Epithelial cell of prostate (primary cell): ENCODE measurements at regions not wholly inside any gene's neighbourhood (a gene's known extent, or its start where the extent isn't known, plus 50 kb on each side); places are given as distances from the start of the nearest gene placed in this dataset.
"Not testable (repeated sequence)": the region's sequence is repeated elsewhere in the genome, so short reads cannot be mapped to it uniquely, and the experiment has no call there.

ENCODE experiments used
- DNase-seq: peaks from one replicate; pipeline ENCODE4 v3.0.0-alpha.2; 2011; ENCODE audit warnings: low read depth, low spot score
- H3K27ac ChIP-seq: fragments of 450-650 bp; 2 replicates; pipeline ENCODE4 v1.5.1; 2017; ENCODE audit warnings: mild to moderate bottlenecking

GRCh38 chr13:85548845-85549244 is 250.4 kb downstream of the SLITRK6 start:
- H3K27ac ChIP-seq, DNase-seq: not testable (repeated sequence)

DNA sequence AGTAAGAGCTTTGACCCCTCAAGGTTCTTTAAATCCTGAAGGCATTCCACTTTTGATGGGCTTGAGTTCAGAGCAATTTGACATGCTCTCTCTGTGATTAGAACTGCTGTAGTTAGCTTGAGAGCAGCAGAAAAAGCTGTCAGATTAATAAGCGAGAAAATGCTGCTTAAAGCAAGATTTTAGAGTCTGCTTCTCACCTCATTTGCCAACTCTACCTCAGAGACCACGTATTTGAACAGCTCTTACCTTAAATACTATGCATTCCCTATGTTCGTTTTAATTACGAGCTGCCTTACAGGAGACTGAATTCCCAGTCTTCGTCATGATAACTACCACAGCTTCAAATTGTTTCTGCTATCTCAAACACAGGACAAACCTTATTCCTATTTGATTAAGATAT is 253.4 kb downstream of the SLITRK6 start:
- no peak for DNase-seq

GRCh38 chr13:85544756-85545155 is 254.5 kb downstream of the SLITRK6 start:
- no peak for DNase-seq

More for the DNA sequence above, 253.4 kb downstream of the SLITRK6 start:
- no peak overlapping the region for H3K27ac ChIP-seq

GRCh38 chr13:85543144-85543543 is 256.1 kb downstream of the SLITRK6 start:
- DNase-seq, result peak; percentile 24
- no peak overlapping the region for H3K27ac ChIP-seq

More at GRCh38 chr13:85544756-85545155, 254.5 kb downstream of the SLITRK6 start:
- H3K27ac ChIP-seq, result no peak overlapping the region

DNA sequence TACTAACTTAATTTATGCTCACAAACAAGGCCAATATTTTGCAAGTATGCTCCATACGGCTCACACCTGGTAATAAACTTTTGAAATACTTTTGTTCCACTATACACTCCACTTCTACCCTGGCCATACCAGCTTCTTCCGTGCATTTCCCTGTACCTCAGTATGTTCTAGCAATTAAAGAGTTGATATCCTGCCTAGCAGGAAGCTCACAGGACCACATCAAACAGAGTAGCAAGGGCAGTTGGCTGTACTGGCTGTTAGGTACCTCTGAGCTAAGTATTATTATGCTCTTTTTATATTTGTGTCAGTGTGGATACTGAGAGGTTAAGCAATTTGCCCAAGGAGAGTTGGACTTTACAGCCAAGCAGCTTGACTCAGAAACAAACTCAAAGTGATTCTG is 257.7 kb downstream of the SLITRK6 start:
- DNase-seq, result no peak
- no peak overlapping the region for H3K27ac ChIP-seq

DNA sequence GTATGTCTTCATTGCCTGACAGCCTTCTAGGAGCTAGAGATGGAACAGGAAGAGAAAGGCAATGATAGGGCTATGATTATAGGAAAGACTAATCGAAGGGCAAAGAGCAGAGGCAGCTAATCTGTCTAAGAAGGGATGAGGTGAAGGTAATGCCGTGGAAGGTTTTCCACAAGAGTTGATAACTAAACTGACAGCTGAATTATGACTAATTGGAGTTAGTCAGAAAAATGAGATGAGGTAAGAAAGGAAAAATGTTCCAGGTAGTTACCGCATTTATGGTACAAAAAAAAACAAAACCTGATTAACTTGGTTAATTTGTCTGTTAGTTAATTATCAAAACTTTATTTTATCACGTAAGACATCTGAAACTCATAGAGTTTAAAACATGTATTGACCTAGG is 260.3 kb downstream of the SLITRK6 start:
- DNase-seq, result no peak
- peak overlapping the region; percentile 6 for H3K27ac ChIP-seq

DNA sequence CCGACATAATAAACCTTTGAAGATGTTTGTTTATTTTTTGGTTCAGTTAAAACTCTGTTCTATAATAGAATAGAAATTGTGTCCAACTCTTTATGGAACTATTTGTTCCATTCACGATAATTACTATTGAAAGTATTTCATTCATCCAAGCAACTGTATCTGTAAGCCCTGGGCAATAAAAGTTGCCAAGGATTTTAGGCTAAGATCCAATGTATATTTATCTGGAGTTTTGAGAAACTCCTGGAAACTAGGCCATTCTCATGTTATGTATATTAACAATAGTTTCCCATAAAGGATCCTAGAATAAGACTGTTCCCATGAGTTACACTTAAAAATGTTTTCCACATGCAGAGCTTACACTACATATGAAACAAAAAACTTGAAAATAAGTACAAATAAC is 261.6 kb downstream of the SLITRK6 start:
- no peak overlapping the region for H3K27ac ChIP-seq
- DNase-seq, result no peak

GRCh38 chr13:85536706-85537105 is 262.5 kb downstream of the SLITRK6 start:
- peak overlapping the region; percentile 2 for H3K27ac ChIP-seq
- no peak for DNase-seq

GRCh38 chr13:85535316-85536084 is 263.7 kb downstream of the SLITRK6 start:
- H3K27ac ChIP-seq, result no peak overlapping the region
- DNase-seq, result no peak

GRCh38 chr13:85533911-85534310 is 265.3 kb downstream of the SLITRK6 start:
- no peak overlapping the region for H3K27ac ChIP-seq

DNA sequence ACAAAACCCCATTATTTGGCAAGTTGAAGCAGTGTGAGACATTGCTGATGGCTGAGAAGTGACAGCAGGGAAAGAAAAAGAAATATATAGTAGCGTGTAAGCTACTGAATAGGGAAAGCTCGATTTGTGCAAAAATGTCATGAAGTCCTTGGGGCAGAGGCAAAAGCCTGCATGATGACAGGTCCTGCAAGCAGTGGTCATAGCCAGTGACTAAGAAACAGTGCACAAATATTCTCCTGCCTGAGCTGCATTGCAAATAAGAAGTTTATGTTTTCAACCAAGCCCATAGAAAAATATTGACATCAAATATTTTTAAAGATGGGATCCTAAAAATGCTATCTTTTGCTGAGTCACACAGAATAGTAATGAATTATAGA is 270.0 kb downstream of the SLITRK6 start:
- DNase-seq, result no peak

More at GRCh38 chr13:85533911-85534310, 265.3 kb downstream of the SLITRK6 start:
- no peak for DNase-seq

GRCh38 chr13:85528491-85529217 is 270.6 kb downstream of the SLITRK6 start:
- peak overlapping the region; percentile 73 for H3K27ac ChIP-seq
- no peak for DNase-seq

More for the DNA sequence above, 270.0 kb downstream of the SLITRK6 start:
- H3K27ac ChIP-seq, result peak overlapping the region; percentile 73

DNA sequence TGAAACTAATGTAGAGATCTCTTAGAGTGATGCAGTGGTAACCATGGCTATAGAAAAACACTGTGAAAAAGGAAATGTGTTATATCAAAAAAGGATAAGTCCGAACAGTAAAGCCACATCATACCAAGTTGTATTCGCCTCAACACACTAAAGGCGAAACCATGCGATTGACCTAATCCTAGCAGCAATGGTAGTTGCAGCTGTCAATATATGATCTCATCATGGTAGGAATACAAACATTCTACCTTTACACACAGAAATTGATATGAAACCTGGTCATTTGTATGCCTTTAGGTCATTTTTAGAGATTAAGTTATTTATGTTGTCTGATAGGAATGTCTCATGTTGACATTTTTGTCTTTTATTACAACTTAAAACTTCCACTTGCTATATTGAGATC is 271.9 kb downstream of the SLITRK6 start:
- no peak overlapping the region for H3K27ac ChIP-seq
- DNase-seq, result no peak

GRCh38 chr13:85525411-85525810 is 273.8 kb downstream of the SLITRK6 start:
- H3K27ac ChIP-seq, result no peak overlapping the region
- DNase-seq, result no peak

DNA sequence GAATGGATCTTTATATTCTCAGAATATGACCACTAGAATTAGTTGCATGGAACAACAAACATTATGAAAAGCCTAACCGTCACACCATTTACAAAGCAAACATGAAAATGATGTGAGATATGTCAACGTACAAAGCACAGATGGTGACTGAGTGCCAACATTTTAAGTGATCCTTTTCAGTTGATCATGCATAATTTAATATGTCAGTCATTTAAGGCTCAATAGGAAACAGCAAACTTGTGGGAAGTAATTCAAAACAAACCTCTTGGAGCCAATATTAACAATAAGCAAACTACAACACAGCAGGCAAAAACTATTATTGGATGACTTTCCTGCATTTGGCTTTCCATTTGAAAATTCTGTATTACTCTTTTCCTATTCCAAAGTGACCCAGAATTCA is 277.6 kb downstream of the SLITRK6 start:
- no peak for DNase-seq

DNA sequence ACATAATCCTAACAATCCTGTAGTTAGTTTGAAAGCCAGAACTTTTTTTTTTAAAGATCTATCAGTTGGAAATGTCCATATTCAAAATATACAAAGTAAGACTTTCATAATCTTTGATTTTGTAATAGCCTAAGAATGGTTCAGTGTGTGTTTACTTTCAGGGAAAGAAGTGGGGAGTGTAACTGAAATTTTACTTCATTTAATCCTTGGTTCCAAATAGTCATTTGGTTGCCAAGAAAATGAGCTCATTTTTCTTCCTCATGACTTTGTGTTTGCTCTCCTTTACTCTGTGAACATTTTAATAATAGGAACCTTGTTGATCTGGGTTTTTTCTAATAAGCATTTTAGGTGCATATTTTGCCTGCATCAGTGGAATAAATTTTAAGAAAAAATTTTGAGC is 278.8 kb downstream of the SLITRK6 start:
- no peak overlapping the region for H3K27ac ChIP-seq
- no peak for DNase-seq

More for the DNA sequence above, 277.6 kb downstream of the SLITRK6 start:
- H3K27ac ChIP-seq, result no peak overlapping the region

DNA sequence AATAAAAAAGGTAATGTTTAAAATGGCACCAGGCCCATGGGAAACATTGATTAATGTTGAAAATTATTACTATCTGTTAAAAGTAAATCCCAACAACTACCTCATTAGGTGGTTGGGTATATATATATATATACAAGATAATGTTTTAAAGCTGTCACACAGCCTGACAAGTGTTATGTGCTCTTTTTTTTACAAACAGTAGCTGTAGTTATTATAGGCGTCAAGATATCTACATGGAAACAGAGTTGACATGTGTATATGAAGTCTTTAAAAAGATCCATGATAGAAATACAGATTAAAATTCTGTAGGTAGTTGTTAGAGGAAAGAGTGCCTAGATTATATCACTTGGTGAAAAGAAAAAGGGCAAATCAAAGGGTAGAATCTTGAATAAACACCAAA is 279.9 kb downstream of the SLITRK6 start:
- no peak for DNase-seq
- H3K27ac ChIP-seq, result no peak overlapping the region

- DNase-seq, result no peak
Observed at GRCh38 chr13:85512421-85512820, 286.8 kb downstream of the SLITRK6 start.

DNA sequence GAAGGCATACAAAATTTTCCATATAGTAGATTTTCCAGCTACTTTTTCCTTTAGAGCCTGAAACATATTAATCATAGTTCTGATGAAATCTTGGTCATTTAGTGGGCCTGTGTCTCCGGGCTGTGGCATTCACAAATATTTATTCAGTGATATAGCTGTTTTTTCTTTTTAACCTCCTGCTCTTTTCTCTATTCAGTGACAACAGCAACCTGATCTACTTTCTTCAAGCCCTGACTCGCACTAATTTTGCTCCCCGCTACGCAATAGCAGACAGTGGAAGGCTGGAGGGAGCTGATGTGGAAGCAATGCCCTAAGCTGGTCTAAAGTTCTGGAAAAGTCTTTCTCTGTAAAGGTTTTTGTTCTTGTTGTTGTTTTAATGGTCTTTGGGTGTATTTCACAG is 289.7 kb downstream of the SLITRK6 start:
- H3K27ac ChIP-seq, result peak overlapping the region; percentile 84

More at GRCh38 chr13:85512421-85512820, 286.8 kb downstream of the SLITRK6 start:
- H3K27ac ChIP-seq, result peak overlapping the region; percentile 22

GRCh38 chr13:85508683-85509329 is 290.4 kb downstream of the SLITRK6 start:
- H3K27ac ChIP-seq, result peak overlapping the region; percentile 84
- no peak for DNase-seq

More for the DNA sequence above, 289.7 kb downstream of the SLITRK6 start:
- DNase-seq, result peak; percentile 45

GRCh38 chr13:85503797-85504196 is 295.4 kb downstream of the SLITRK6 start:
- H3K27ac ChIP-seq, result peak overlapping the region; percentile 50
- peak; percentile 69 for DNase-seq
